ENCODE measurements at regions not wholly inside any gene's neighbourhood (a gene's known extent, or its start where the extent isn't known, plus 50 kb on each side); places are given as distances from the start of the nearest gene placed in this dataset.
A peak's percentile ranks its signal among the peaks of the same experiment; 100 is the strongest.

DNA sequence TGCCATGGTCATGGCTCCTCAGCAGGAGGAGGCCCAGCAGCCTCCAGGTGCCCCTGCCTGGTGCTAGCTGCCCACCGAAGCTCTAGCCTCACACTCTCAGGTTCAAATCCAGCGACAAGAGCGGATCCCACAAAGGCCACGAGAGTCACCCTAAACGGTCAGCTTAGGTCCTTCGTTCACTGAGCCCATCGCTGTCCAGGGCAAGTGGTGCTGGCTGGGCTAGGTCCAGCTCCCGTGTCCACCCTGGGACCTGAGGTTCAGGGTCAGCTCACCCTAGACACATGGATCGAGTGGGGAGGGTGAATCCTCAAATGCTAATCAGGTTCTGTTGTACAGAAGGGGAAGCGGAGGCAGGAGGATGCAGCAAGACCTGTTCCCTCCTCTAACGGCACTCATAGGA is 171.9 kb upstream of the SULF2 start:
- Histone ChIP-seq H3K27me3 (no peaks in the 10 kb centered on the region), H3K27ac (peak overlapping the region; percentile 89), H3K4me1 (peaks cover 35% of the 10 kb centered on the region)

GRCh38 chr20:47956268-47956995 is 171.2 kb upstream of the SULF2 start:
- DNase-seq: peak; percentile 93 to 96
- Histone ChIP-seq H3K27me3 (no peaks in the 10 kb centered on the region), H3K27ac (peak overlapping the region; percentile 89), H3K4me1 (peaks cover 35% of the 10 kb centered on the region), H3K4me3 (no peak overlapping the region), H3K9me3 (replicated peaks) (no peaks in the 10 kb centered on the region), H3K36me3 (no peaks in the 10 kb centered on the region)

More for the DNA sequence above, 171.9 kb upstream of the SULF2 start:
- no peaks in the 10 kb centered on the region for H3K9me3 ChIP-seq (replicated peaks)
- DNase-seq: no peak
- no peaks in the 10 kb centered on the region for H3K36me3 ChIP-seq
- no peak overlapping the region for H3K4me3 ChIP-seq

GRCh38 chr20:47953471-47953870 is 168.2 kb upstream of the SULF2 start:
- H3K9me3 ChIP-seq (replicated peaks): no peaks in the 10 kb centered on the region
- H3K27me3 ChIP-seq: no peaks in the 10 kb centered on the region
- H3K4me3 ChIP-seq: no peak overlapping the region
- H3K36me3 ChIP-seq: no peaks in the 10 kb centered on the region
- H3K27ac ChIP-seq: no peak overlapping the region
- DNase-seq: no peak
- H3K4me1 ChIP-seq: peaks cover 49% of the 10 kb centered on the region

DNA sequence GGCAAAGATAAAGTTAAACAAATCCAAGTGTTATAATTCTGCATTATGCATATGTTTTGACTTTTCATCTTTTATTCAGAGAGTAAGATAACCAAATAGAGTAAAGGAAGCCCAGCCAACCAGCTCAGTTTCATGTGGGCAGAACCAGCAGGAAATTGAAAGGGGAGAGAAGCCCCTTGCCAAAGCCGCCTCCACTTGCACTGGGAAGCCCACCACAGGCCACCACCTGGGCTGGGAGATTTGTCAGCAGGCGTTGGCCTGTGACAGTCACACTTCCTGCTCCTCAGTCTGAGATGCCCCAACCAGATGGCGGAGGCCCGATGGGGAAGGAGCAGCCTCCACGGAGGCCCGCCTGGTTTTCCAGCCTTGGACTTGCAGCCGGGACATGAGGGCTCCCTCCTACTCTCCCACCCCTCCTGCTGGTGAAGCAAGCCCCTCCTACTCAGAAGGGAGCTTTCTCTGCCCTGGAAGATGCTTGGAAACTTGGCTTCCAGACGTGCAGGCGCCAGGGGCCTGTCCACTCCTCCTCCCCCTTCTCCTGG is 166.8 kb upstream of the SULF2 start:
- Histone ChIP-seq H3K27me3 (no peaks in the 10 kb centered on the region), H3K36me3 (no peaks in the 10 kb centered on the region), H3K4me3 (no peak overlapping the region), H3K4me1 (peaks cover 37% of the 10 kb centered on the region), H3K27ac (no peak overlapping the region), H3K9me3 (replicated peaks) (no peaks in the 10 kb centered on the region)
- DNase-seq: no peak

- Histone ChIP-seq H3K27ac (no peak overlapping the region), H3K36me3 (no peaks in the 10 kb centered on the region), H3K4me1 (peaks cover 31% of the 10 kb centered on the region), H3K4me3 (no peak overlapping the region), H3K27me3 (no peaks in the 10 kb centered on the region), H3K9me3 (replicated peaks) (no peaks in the 10 kb centered on the region)
- DNase-seq: no peak
Measured at GRCh38 chr20:47951521-47951971, 166.3 kb upstream of the SULF2 start.

- DNase-seq: no peak
- H3K27me3 ChIP-seq: no peaks in the 10 kb centered on the region
- H3K9me3 ChIP-seq (replicated peaks): no peaks in the 10 kb centered on the region
- peaks cover 25% of the 10 kb centered on the region for H3K4me1 ChIP-seq
- H3K4me3 ChIP-seq: no peak overlapping the region
- no peak overlapping the region for H3K27ac ChIP-seq
- H3K36me3 ChIP-seq: no peaks in the 10 kb centered on the region
Measured at GRCh38 chr20:47950913-47951283, 165.6 kb upstream of the SULF2 start.

GRCh38 chr20:47950124-47950912 is 165.0 kb upstream of the SULF2 start:
- no peak overlapping the region for H3K4me3 ChIP-seq
- no peaks in the 10 kb centered on the region for H3K36me3 ChIP-seq
- peak; percentile 57 to 71 for DNase-seq
- no peaks in the 10 kb centered on the region for H3K9me3 ChIP-seq (replicated peaks)
- H3K27me3 ChIP-seq: no peaks in the 10 kb centered on the region
- H3K27ac ChIP-seq: no peak overlapping the region
- peaks cover 19% of the 10 kb centered on the region for H3K4me1 ChIP-seq

GRCh38 chr20:47949230-47949629 is 163.9 kb upstream of the SULF2 start:
- Histone ChIP-seq H3K4me1 (peaks cover 18% of the 10 kb centered on the region), H3K4me3 (no peak overlapping the region), H3K9me3 (replicated peaks) (no peaks in the 10 kb centered on the region), H3K36me3 (no peaks in the 10 kb centered on the region), H3K27me3 (no peaks in the 10 kb centered on the region), H3K27ac (no peak overlapping the region)
- DNase-seq: no peak

DNA sequence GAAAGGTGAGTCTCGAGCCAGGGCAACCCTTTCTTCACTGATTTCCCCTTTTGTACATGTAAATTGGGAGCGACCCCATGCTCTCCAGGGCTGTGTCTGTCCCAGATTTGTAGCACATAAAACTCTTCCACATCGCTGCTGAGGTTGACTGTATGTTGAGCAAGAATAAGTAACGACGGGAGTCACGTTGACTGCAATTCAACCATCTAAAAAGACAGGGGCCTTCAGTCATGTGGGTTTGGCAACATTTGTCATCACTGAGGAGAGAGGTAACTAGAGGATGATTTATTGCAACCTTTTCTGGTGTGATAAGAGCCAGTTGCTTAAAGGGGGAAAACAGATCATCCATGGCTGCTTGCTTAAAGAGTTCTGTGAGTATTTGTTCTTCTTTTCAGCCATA is 159.4 kb upstream of the SULF2 start:
- Histone ChIP-seq H3K4me3 (no peak overlapping the region), H3K9me3 (replicated peaks) (no peaks in the 10 kb centered on the region), H3K27ac (no peak overlapping the region), H3K4me1 (peaks cover 15% of the 10 kb centered on the region), H3K27me3 (no peaks in the 10 kb centered on the region), H3K36me3 (no peaks in the 10 kb centered on the region)
- no peak for DNase-seq

GRCh38 chr20:47941869-47942268 is 156.6 kb upstream of the SULF2 start:
- Histone ChIP-seq H3K27ac (no peak overlapping the region), H3K36me3 (no peaks in the 10 kb centered on the region), H3K4me1 (peaks cover 12% of the 10 kb centered on the region), H3K4me3 (no peak overlapping the region), H3K27me3 (no peaks in the 10 kb centered on the region), H3K9me3 (replicated peaks) (no peaks in the 10 kb centered on the region)
- no peak for DNase-seq

DNA sequence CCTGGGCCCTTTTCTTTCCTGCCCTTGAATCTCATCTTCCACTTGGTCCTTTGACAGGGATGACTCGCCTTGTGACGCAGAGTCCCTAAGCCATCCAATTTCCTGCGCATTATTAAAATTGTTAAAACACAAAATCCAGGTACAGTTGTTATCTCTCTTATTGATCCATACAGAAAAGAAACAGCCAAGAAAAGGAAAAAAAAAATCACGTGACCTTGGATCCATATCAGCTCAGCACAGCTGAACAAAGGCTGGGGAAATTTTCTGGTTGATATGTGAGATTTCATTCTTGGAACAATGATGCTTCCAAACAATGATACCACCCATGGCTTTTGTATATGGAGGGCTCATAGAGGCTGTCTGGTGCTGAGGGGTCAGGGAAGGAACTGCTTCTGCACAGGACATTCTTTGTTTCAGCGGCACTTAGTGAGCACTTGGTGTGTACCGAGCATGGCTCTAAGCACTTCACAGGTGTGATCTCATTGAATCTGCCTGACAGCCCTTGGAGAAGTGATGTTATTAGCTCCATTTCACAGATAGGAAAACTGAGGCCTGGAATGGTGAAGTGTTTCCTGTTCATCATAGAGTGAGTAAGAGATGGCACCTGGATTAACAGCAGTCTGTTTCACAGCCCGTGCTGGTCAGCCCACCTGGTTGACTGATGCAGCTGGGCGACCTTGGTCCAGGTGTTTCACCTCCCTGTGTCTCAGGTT is 155.0 kb upstream of the SULF2 start:
- Histone ChIP-seq H3K4me1 (peaks cover 16% of the 10 kb centered on the region), H3K27ac (no peak overlapping the region), H3K27me3 (no peaks in the 10 kb centered on the region), H3K9me3 (replicated peaks) (no peaks in the 10 kb centered on the region), H3K4me3 (no peak overlapping the region), H3K36me3 (no peaks in the 10 kb centered on the region)
- DNase-seq: no peak

DNA sequence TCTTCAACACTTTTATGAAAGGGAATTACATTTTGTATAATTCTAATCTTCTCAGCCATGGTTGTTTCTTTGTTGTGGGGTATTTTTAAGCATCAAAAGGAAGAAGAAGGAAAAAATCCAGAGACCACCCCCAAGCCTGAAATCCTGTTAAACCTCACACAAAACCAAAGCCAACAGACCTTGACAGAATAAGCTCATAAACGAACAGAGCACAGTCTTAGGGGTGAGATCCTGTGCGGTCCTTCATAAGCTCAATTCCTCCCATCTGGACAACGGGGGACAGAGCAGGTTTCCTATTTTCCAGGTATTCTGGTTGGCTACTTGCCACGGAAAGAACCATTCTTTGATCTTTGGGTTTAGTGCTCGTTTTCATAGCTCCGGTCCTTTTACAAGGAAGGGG is 151.3 kb upstream of the SULF2 start:
- no peaks in the 10 kb centered on the region for H3K27me3 ChIP-seq
- no peak overlapping the region for H3K27ac ChIP-seq
- peaks cover 16% of the 10 kb centered on the region for H3K4me1 ChIP-seq
- H3K36me3 ChIP-seq: no peaks in the 10 kb centered on the region
- DNase-seq: no peak
- no peaks in the 10 kb centered on the region for H3K9me3 ChIP-seq (replicated peaks)
- no peak overlapping the region for H3K4me3 ChIP-seq

- no peaks in the 10 kb centered on the region for H3K27me3 ChIP-seq
- H3K27ac ChIP-seq: no peak overlapping the region
- peaks cover 23% of the 10 kb centered on the region for H3K4me1 ChIP-seq
- H3K4me3 ChIP-seq: no peak overlapping the region
- no peaks in the 10 kb centered on the region for H3K36me3 ChIP-seq
- no peak for DNase-seq
- H3K9me3 ChIP-seq (replicated peaks): no peaks in the 10 kb centered on the region
Measured at GRCh38 chr20:47934761-47935160, 149.5 kb upstream of the SULF2 start.

- H3K36me3 ChIP-seq: no peaks in the 10 kb centered on the region
- peaks cover 22% of the 10 kb centered on the region for H3K4me1 ChIP-seq
- DNase-seq: no peak
- no peak overlapping the region for H3K4me3 ChIP-seq
- H3K27ac ChIP-seq: no peak overlapping the region
- H3K27me3 ChIP-seq: no peaks in the 10 kb centered on the region
- H3K9me3 ChIP-seq (replicated peaks): peaks cover 4% of the 10 kb centered on the region; the same call in 1 of the 2 replicates
Measured at GRCh38 chr20:47931443-47931842, 146.2 kb upstream of the SULF2 start.

DNA sequence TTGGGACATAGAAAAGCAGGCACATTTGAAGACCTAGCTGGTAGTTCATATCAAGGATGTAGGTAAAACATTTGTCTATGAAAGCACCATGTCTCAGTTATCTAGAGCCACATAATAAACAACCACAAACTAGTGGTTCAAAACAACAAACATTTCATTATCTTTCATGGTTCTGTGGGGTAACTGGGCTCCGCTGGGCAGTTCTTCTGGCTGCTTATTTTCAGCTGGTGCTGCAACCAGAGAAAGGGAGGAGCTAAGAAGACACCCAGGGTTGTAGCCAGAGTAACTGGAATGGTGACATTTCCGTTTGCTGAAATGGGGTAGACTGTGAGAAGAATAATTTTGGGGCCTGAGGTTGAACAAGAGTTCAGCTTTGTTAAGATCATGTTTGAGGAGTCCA is 145.7 kb upstream of the SULF2 start:
- Histone ChIP-seq H3K36me3 (no peaks in the 10 kb centered on the region), H3K27ac (no peak overlapping the region), H3K4me3 (no peak overlapping the region), H3K9me3 (replicated peaks) (peaks cover 4% of the 10 kb centered on the region; the same call in 1 of the 2 replicates), H3K4me1 (peaks cover 22% of the 10 kb centered on the region), H3K27me3 (no peaks in the 10 kb centered on the region)
- DNase-seq: no peak

Data from SJCRH30 (cell line).